Stimulated activated naive CD4-positive, alpha-beta T cell (primary cell): ENCODE measurements at regions not wholly inside any gene's neighbourhood (a gene's known extent, or its start where the extent isn't known, plus 50 kb on each side); places are given as distances from the start of the nearest gene placed in this dataset.
"Not testable (repeated sequence)": the region's sequence is repeated elsewhere in the genome, so short reads cannot be mapped to it uniquely, and the experiment has no call there.

ENCODE experiments used
- DNase-seq, 6 experiments: peaks; one replicate each; lab custom pipeline; 2025; lab: John Stamatoyannopoulos, UW

GRCh38 chr4:148542922-148543623 is 100.9 kb upstream of the NR3C2 start:
- no peak for DNase-seq

- DNase-seq: no peak
These were observed 98.6 kb upstream of the NR3C2 start for GRCh38 chr4:148540622-148541326.

- DNase-seq: no peak
These were observed 97.2 kb upstream of the NR3C2 start for GRCh38 chr4:148539387-148539786.

- DNase-seq: not testable (repeated sequence)
These were observed 91.6 kb upstream of the NR3C2 start for GRCh38 chr4:148533851-148534250.

- DNase-seq: no peak
These were observed 87.9 kb upstream of the NR3C2 start for GRCh38 chr4:148530114-148530513.

GRCh38 chr4:148527571-148527970 is 85.4 kb upstream of the NR3C2 start:
- DNase-seq: no peak

- no peak for DNase-seq
These were observed 80.8 kb upstream of the NR3C2 start for GRCh38 chr4:148522995-148523394.

GRCh38 chr4:148515248-148515647 is 73.0 kb upstream of the NR3C2 start:
- no peak for DNase-seq

- no peak for DNase-seq
These were observed 72.4 kb upstream of the NR3C2 start for GRCh38 chr4:148514581-148514980.

- no peak for DNase-seq
These were observed 71.8 kb upstream of the NR3C2 start for GRCh38 chr4:148514041-148514440.

- no peak for DNase-seq
These were observed 68.0 kb upstream of the NR3C2 start for GRCh38 chr4:148510211-148510610.

- no peak for DNase-seq
These were observed 61.5 kb upstream of the NR3C2 start for GRCh38 chr4:148503681-148504080.

- DNase-seq: no peak
These were observed 55.0 kb upstream of the NR3C2 start for GRCh38 chr4:148497258-148497657.

- DNase-seq: no peak
These were observed 53.2 kb upstream of the NR3C2 start for GRCh38 chr4:148495463-148495862.
